Effector memory CD8-positive, alpha-beta T cell (primary cell): ENCODE measurements at regions not wholly inside any gene's neighbourhood (a gene's known extent, or its start where the extent isn't known, plus 50 kb on each side); places are given as distances from the start of the nearest gene placed in this dataset.

Experiments used
- ATAC-seq: fragments of 150-1000 bp; cut with Tn5 transposase; replicated peaks from 2 replicates; pipeline ENCODE4 v1.10.0; 2021; ENCODE audit warnings: mild to moderate bottlenecking, moderate library complexity
- DNase-seq, 3 experiments: peaks; one replicate each; pipeline ENCODE4 v3.0.0; 2021
- H3K27ac Mint-ChIP-seq, 2 donors: one replicate each; pipeline ENCODE4 v1.8.0; 2022; ENCODE audit warnings: mild to moderate bottlenecking in 2 of 2, mixed read lengths in 2 of 2, moderate library complexity in 2 of 2
- H3K27me3 Mint-ChIP-seq, 2 donors: one replicate each; pipeline ENCODE4 v1.8.0; 2022; ENCODE audit warnings: mixed read lengths in 2 of 2
- H3K36me3 Mint-ChIP-seq: one replicate; pipeline ENCODE4 v1.8.0; 2022; ENCODE audit warnings: mild to moderate bottlenecking, moderate library complexity, mixed read lengths; ENCODE audit not compliant: insufficient read depth
- H3K4me1 Mint-ChIP-seq, 2 donors: one replicate each; pipeline ENCODE4 v1.8.0; 2022; ENCODE audit warnings: low read depth in 2 of 2, mixed read lengths in 2 of 2
- H3K4me3 Mint-ChIP-seq, 2 donors: one replicate each; pipeline ENCODE4 v1.8.0; 2022; ENCODE audit warnings: mild to moderate bottlenecking in 2 of 2, mixed read lengths in 2 of 2, moderate library complexity in 2 of 2
- H3K9me3 Mint-ChIP-seq, 2 donors: one replicate each; pipeline ENCODE4 v1.8.0; 2022; ENCODE audit warnings: mixed read lengths in 2 of 2

DNA sequence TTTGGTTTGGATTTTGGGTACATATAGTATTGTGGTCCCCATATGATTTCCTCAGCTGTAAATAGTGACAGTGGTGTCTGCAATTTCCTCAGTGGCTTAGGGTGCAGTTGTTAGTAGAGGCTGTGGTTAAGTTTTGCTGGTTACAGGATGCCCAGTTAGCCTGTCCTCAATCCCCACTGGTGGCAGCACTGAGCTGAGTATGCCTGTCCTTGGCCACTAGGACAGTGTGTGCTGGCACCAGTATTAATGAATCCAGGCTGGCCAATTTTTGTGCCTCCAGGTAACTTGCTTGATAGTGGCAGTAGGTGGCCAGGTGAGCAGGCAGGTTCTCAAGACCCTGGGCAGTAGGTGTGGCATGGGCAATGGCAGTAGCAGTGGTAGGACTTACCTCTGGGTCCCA is 973.1 kb downstream of the TMEM182 start:
- Mint-ChIP-seq H3K27me3 (no peaks in the 10 kb centered on the region), H3K36me3 (no peaks in the 10 kb centered on the region), H3K4me3 (no peak overlapping the region), H3K9me3 (peaks cover 13 to 48% of the 10 kb centered on the region in 2 donors), H3K27ac (no peak overlapping the region), H3K4me1 (no peaks in the 10 kb centered on the region)
- ATAC-seq, result no peak
- DNase-seq, result no peak

DNA sequence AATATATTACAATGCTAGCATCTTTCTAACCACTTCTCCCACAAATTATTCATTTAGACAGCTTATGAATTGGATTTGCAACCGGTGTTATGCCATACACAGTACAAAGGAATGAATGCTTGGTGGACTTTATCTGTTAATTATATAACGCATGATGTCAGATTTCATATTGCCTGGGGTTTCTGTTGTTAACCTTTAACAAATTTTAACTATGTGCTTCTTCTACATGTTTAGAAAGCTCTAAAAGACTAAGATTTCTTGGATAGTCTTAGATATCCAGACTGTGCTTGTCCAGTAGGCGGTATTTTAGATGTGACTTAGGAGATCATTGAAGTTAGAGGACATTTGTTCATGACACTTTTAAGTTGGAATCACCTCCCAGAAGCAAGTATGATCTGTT is 976.3 kb downstream of the TMEM182 start:
- DNase-seq (no peak), ATAC-seq (no peak)
- H3K9me3 Mint-ChIP-seq, result peaks cover 15 to 31% of the 10 kb centered on the region in 2 donors
- no peaks in the 10 kb centered on the region for H3K36me3 Mint-ChIP-seq
- H3K4me3 Mint-ChIP-seq, result no peak overlapping the region
- H3K27me3 Mint-ChIP-seq, result no peaks in the 10 kb centered on the region
- no peak overlapping the region for H3K27ac Mint-ChIP-seq
- H3K4me1 Mint-ChIP-seq, result no peaks in the 10 kb centered on the region

GRCh38 chr2:103738606-103739005 is 976.8 kb downstream of the TMEM182 start:
- Mint-ChIP-seq H3K4me3 (no peak overlapping the region), H3K36me3 (no peaks in the 10 kb centered on the region), H3K4me1 (no peaks in the 10 kb centered on the region), H3K27me3 (no peaks in the 10 kb centered on the region), H3K9me3 (peaks cover 13 to 28% of the 10 kb centered on the region in 2 donors), H3K27ac (no peak overlapping the region)
- DNase-seq (no peak), ATAC-seq (no peak)

DNA sequence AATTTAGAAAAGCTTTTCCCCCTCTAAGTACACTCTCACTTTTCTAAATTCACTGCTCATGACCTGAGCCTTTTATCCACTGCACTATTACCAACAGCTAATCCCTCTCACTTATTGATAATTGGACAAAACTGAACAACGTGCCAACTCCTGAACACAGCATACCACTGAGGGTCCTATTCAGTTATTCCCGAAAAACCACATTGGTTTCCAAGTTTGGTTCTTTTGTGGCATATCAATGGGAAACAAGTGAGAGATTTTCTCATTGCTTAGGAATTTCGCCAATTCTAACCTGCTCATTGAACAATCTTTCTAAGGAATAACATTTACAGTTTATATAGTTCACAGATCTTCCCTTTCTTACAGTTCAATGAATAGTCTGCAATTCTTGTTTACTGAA is 977.4 kb downstream of the TMEM182 start:
- H3K27ac Mint-ChIP-seq, result no peak overlapping the region
- H3K4me1 Mint-ChIP-seq, result no peaks in the 10 kb centered on the region
- DNase-seq (no peak), ATAC-seq (no peak)
- no peak overlapping the region for H3K4me3 Mint-ChIP-seq
- H3K9me3 Mint-ChIP-seq, result peaks cover 12 to 23% of the 10 kb centered on the region in 2 donors
- H3K36me3 Mint-ChIP-seq, result no peaks in the 10 kb centered on the region
- no peaks in the 10 kb centered on the region for H3K27me3 Mint-ChIP-seq

DNA sequence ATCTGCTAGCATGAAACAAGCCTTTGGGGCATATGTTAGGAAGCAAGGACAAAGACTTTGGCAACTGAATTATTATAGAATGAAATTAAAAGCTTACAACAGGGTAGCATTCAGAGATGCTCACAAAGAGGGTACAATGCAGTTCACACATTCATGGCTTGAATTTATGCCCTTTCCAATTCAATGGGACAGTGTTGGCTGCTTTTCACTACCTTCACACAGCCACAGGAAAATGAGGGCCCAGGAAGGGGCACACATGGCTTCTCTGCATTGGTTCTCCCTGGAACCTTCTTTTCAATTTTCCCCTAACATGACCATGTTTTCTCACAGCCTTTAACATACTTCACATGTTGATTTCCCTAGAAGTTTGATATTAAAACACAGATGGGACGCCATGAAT is 978.1 kb downstream of the TMEM182 start:
- Mint-ChIP-seq H3K36me3 (no peaks in the 10 kb centered on the region), H3K4me3 (no peak overlapping the region), H3K4me1 (no peaks in the 10 kb centered on the region), H3K9me3 (peaks cover 12 to 16% of the 10 kb centered on the region in 2 donors), H3K27me3 (no peaks in the 10 kb centered on the region), H3K27ac (no peak overlapping the region)
- ATAC-seq (no peak), DNase-seq (no peak)

GRCh38 chr2:103740631-103741030 is 978.8 kb downstream of the TMEM182 start:
- no peak overlapping the region for H3K27ac Mint-ChIP-seq

DNA sequence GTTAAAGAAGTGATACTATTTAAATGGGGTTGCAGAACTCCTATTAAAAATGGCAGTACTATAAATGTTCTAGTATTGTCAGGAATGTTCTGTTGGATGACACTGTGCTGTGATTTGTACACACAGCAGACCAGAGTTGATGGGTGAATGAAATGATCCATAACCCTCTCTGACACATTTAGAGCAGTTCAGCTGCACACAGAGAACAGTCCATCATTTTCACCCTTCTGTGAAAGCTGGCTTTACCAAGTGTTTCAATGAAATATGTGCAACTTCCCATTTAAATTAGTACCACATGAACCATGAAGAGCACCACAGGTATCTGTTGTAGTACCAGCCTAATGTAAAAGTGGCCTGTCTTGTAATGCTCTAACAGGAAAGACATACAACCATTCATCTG is 981.4 kb downstream of the TMEM182 start:
- H3K36me3 Mint-ChIP-seq, result no peaks in the 10 kb centered on the region
- H3K4me1 Mint-ChIP-seq, result no peaks in the 10 kb centered on the region
- DNase-seq (no peak), ATAC-seq (no peak)
- H3K27me3 Mint-ChIP-seq, result no peaks in the 10 kb centered on the region
- peaks cover 13 to 18% of the 10 kb centered on the region in 2 donors for H3K9me3 Mint-ChIP-seq
- H3K4me3 Mint-ChIP-seq, result no peak overlapping the region
- no peak overlapping the region for H3K27ac Mint-ChIP-seq

More at GRCh38 chr2:103740631-103741030, 978.8 kb downstream of the TMEM182 start:
- H3K9me3 Mint-ChIP-seq, result peaks cover 9 to 12% of the 10 kb centered on the region in 2 donors
- ATAC-seq, result no peak
- H3K4me3 Mint-ChIP-seq, result no peak overlapping the region
- H3K36me3 Mint-ChIP-seq, result no peaks in the 10 kb centered on the region
- no peak for DNase-seq
- no peaks in the 10 kb centered on the region for H3K4me1 Mint-ChIP-seq
- H3K27me3 Mint-ChIP-seq, result no peaks in the 10 kb centered on the region

- ATAC-seq, result no peak
- no peak overlapping the region for H3K27ac Mint-ChIP-seq
- no peaks in the 10 kb centered on the region for H3K27me3 Mint-ChIP-seq
- no peak for DNase-seq
- H3K4me3 Mint-ChIP-seq, result no peak overlapping the region
- no peaks in the 10 kb centered on the region for H3K4me1 Mint-ChIP-seq
- no peaks in the 10 kb centered on the region for H3K36me3 Mint-ChIP-seq
- H3K9me3 Mint-ChIP-seq, result peaks cover 4 to 30% of the 10 kb centered on the region in 2 donors
Measured at GRCh38 chr2:103754530-103754929, 992.7 kb downstream of the TMEM182 start.

- Mint-ChIP-seq H3K4me1 (no peaks in the 10 kb centered on the region), H3K9me3 (peaks cover 5 to 8% of the 10 kb centered on the region in 2 donors), H3K4me3 (no peak overlapping the region), H3K27ac (no peak overlapping the region), H3K27me3 (no peaks in the 10 kb centered on the region), H3K36me3 (no peaks in the 10 kb centered on the region)
- no peak for ATAC-seq
- no peak for DNase-seq
Measured at GRCh38 chr2:103773884-103774283, 1012.1 kb downstream of the TMEM182 start.

DNA sequence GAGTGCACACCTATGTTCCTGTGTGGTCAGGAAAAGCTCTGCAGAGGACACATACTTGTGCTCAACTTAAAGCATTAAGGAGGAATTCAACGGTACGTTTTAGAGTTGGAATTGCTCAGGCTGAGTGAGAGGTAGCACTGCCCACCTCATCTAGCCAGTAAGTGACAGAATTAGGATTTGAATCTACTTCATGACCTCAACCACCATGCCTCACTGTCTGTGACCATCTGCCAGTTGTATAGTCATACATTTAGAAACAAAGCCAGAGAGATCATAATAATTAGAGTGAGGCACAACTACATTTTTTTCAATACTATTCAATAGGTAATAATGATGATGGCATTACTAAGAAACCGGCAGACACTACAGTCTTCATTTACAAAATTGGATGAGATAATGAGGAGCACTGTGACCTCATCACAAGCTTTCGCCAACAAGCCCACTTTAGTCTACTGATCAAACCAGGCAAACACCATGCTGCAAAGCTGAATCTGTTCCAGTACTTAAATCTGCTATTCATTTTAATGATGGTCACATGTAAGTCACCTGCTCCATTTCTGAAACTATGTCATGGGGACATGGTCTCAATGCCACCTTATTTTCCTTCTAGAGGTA is 1018.4 kb downstream of the TMEM182 start:
- Mint-ChIP-seq H3K27me3 (no peaks in the 10 kb centered on the region), H3K27ac (no peak overlapping the region), H3K36me3 (no peaks in the 10 kb centered on the region), H3K4me1 (no peaks in the 10 kb centered on the region), H3K4me3 (no peak overlapping the region), H3K9me3 (peaks cover 15 to 22% of the 10 kb centered on the region in 2 donors)
- ATAC-seq (no peak), DNase-seq (no peak)

- no peak overlapping the region for H3K4me3 Mint-ChIP-seq
- ATAC-seq (no peak), DNase-seq (no peak)
- no peaks in the 10 kb centered on the region for H3K36me3 Mint-ChIP-seq
- no peak overlapping the region for H3K27ac Mint-ChIP-seq
- peaks cover 9 to 19% of the 10 kb centered on the region in 2 donors for H3K9me3 Mint-ChIP-seq
- H3K27me3 Mint-ChIP-seq, result no peaks in the 10 kb centered on the region
- no peaks in the 10 kb centered on the region for H3K4me1 Mint-ChIP-seq
Measured at GRCh38 chr2:103781313-103781712, 1019.5 kb downstream of the TMEM182 start.

DNA sequence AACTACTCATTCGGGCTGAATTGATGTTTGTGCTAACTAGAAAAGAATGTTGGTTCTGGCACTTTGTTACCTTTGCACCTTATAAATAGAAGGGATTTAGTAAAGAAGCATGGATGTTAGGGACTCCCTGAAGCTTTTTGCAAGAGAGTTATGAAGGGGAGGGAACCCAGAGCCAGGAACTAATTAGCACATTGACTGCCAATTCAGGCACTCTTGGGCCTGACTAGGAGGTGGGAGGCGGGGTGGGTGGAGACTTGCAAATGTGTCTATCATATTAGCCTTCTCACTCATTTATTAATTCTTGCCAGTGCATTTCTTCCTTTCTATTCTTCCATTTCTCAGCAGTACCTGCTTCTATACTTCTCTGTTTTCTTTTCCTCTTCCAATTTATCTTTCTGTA is 1022.4 kb downstream of the TMEM182 start:
- H3K27me3 Mint-ChIP-seq, result no peaks in the 10 kb centered on the region
- no peak overlapping the region for H3K27ac Mint-ChIP-seq

GRCh38 chr2:103785432-103785831 is 1023.6 kb downstream of the TMEM182 start:
- H3K4me3 Mint-ChIP-seq, result no peak overlapping the region
- H3K4me1 Mint-ChIP-seq, result no peaks in the 10 kb centered on the region
- no peaks in the 10 kb centered on the region for H3K36me3 Mint-ChIP-seq
- no peak overlapping the region for H3K27ac Mint-ChIP-seq
- ATAC-seq (no peak), DNase-seq (no peak)
- H3K9me3 Mint-ChIP-seq, result peaks cover 11 to 19% of the 10 kb centered on the region in 2 donors
- no peaks in the 10 kb centered on the region for H3K27me3 Mint-ChIP-seq

More for the DNA sequence above, 1022.4 kb downstream of the TMEM182 start:
- H3K4me1 Mint-ChIP-seq, result no peaks in the 10 kb centered on the region
- H3K4me3 Mint-ChIP-seq, result no peak overlapping the region
- ATAC-seq, result no peak
- no peaks in the 10 kb centered on the region for H3K36me3 Mint-ChIP-seq
- H3K9me3 Mint-ChIP-seq, result peaks cover 9 to 19% of the 10 kb centered on the region in 2 donors
- no peak for DNase-seq

DNA sequence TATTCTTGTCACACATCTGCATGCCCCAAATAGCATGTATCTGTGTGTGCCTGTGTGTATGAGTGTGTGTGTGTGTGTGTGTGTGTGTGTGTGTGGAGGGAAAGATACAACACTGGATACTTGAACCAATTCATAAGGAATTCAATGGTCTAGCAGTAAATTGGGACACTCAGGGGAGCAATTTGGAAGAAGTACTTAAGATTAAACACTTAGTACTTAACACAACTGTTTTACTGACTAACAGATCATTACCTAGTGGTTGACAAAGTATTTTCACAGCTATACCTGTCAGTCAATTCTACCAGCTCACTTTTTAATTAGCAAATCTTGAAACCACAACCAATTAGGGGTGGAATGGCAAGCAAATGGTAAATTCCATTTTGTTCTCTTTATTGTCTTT is 1024.1 kb downstream of the TMEM182 start:
- Mint-ChIP-seq H3K27me3 (no peaks in the 10 kb centered on the region), H3K27ac (no peak overlapping the region), H3K4me1 (no peaks in the 10 kb centered on the region), H3K36me3 (no peaks in the 10 kb centered on the region), H3K4me3 (no peak overlapping the region), H3K9me3 (peaks cover 11 to 19% of the 10 kb centered on the region in 2 donors)
- no peak for DNase-seq
- ATAC-seq, result no peak
